GM12878 (cell line): ENCODE measurements at regions not wholly inside any gene's neighbourhood (a gene's known extent, or its start where the extent isn't known, plus 50 kb on each side); places are given as distances from the start of the nearest gene placed in this dataset.

Source experiments
- ATAC-seq: fragments of 200-7000 bp; cut with Tn5 transposase; 3 replicates; pipeline ENCODE4 v1.9.1; 2020; ENCODE audit warnings: mild to moderate bottlenecking, moderate library complexity
- BruUV-seq: library from RNA; stranded (reverse); fragments of 400-500 nt; replicated peaks from 2 replicates; lab custom pipeline; 2021; lab: Mats Ljungman, UMichigan
- CTCF ChIA-PET: fragments of 300-600 bp; sonication (Branson Sonifier 250); formaldehyde crosslinking; extraction: SDS; loops from one replicate; lab custom pipeline; 2021; ENCODE audit warnings: inconsistent platforms; lab: Yijun Ruan, JAX
- POLR2A ChIA-PET: fragments of 350-600 bp; formaldehyde crosslinking; extraction: SDS; loops from one replicate; lab custom pipeline; 2021; ENCODE audit warnings: inconsistent platforms; lab: Charles Lee
- RAD21 ChIA-PET: fragments of 300-600 bp; sonication (Branson Sonifier 250); formaldehyde crosslinking; loops from one replicate; lab custom pipeline; 2023; ENCODE audit warnings: antibody characterized with exemption; ENCODE audit not compliant: unreplicated experiment; lab: Charles Lee
- SMC1A ChIA-PET: fragments of 300-600 bp; sonication (Branson Sonifier 250); formaldehyde crosslinking; loops from one replicate; lab custom pipeline; 2023; ENCODE audit not compliant: unreplicated experiment, uncharacterized antibody; lab: Charles Lee
- DNase-seq: peaks from one replicate; pipeline ENCODE4 v3.0.0-alpha.2; 2011; ENCODE audit warnings: low read depth, low spot score
- FAIRE-seq: peaks from 3 replicates; lab custom pipeline; 2011; peaks lifted over from hg19 to GRCh38; lab: Jason Lieb, UNC
- H2AFZ ChIP-seq: 2 replicates; pipeline ENCODE4 v1.6.0; 2011; ENCODE audit warnings: low read depth, low read length, control low read depth; ENCODE audit not compliant: control insufficient read depth
- H3K27ac ChIP-seq: 2 replicates; pipeline ENCODE4 v1.5.1; 2011; ENCODE audit warnings: control low read depth; ENCODE audit not compliant: control insufficient read depth, insufficient read depth
- H3K27me3 ChIP-seq, 2 experiments: replicated peaks in 1 of 2; 2 replicates each; pipeline versions ENCODE4 v1.6.0 to v1.6.1; 2011; ENCODE audit warnings: low read length in 1 of 2; ENCODE audit not compliant: control insufficient read depth in 2 of 2, insufficient read depth in 2 of 2
- H3K36me3 ChIP-seq, 2 experiments: 2 replicates each; pipeline ENCODE4 v1.5.1; 2011; ENCODE audit warnings: low read length in 1 of 2; ENCODE audit not compliant: control insufficient read depth in 2 of 2, insufficient read depth in 2 of 2
- H3K4me1 ChIP-seq: 2 replicates; pipeline ENCODE4 v1.6.1; 2011; ENCODE audit warnings: mild to moderate bottlenecking, low read length, moderate library complexity, mixed read lengths; ENCODE audit not compliant: control insufficient read depth, insufficient read depth
- H3K4me2 ChIP-seq: 2 replicates; pipeline ENCODE4 v1.6.0; 2011; ENCODE audit warnings: control low read depth; ENCODE audit not compliant: control insufficient read depth, insufficient read depth
- H3K4me3 ChIP-seq: fragments of 200-600 bp; sonication (generic); 2 replicates; pipeline ENCODE4 v1.5.1; 2016
- H3K79me2 ChIP-seq: 2 replicates; pipeline ENCODE4 v1.6.0; 2011; ENCODE audit warnings: low read length; ENCODE audit not compliant: control insufficient read depth, insufficient read depth
- H3K9ac ChIP-seq: 2 replicates; pipeline ENCODE4 v1.8.0; 2011; ENCODE audit warnings: low read length, control low read depth, mixed read lengths; ENCODE audit not compliant: control insufficient read depth, insufficient read depth
- H3K9me3 ChIP-seq: replicated peaks from 3 replicates; pipeline ENCODE4 v1.5.1; 2011; ENCODE audit warnings: mild to moderate bottlenecking, low read length; ENCODE audit not compliant: control insufficient read depth, insufficient read depth
- H4K20me1 ChIP-seq: 2 replicates; pipeline ENCODE4 v1.6.0; 2011; ENCODE audit not compliant: control insufficient read depth, insufficient read depth
- SRF ChIP-seq, 2 experiments: IDR thresholded peaks; 2 replicates each; pipeline ENCODE4 v1.6.1; 2011; ENCODE audit warnings: low read depth in 2 of 2, low read length in 2 of 2, mild to moderate bottlenecking in 1 of 2, moderate library complexity in 1 of 2
- in situ Hi-C: fragments of 300-500 bp; cut with MboI; formaldehyde crosslinking; loops from 9 replicates; pipeline ENCODE4 v1.14.3; 2018; ENCODE audit warnings: mixed read lengths
- intact Hi-C: fragments of 100-400 bp; cut with micrococcal nuclease; formaldehyde crosslinking; loops from one replicate; pipeline ENCODE4 v1.14.2; 2022; ENCODE audit not compliant: unreplicated experiment
- TF ChIP-seq, protein P1 (sequence below): IDR thresholded peaks from 2 replicates; pipeline ENCODE4 v1.6.1; 2011; ENCODE audit warnings: low read depth, low read length, improper control_type of control experiment, borderline replicate concordance
- TF ChIP-seq, protein P2 (sequence below): IDR thresholded peaks from 2 replicates; pipeline ENCODE4 v1.6.1; 2012; ENCODE audit warnings: improper control_type of control experiment, low read depth, low read length; ENCODE audit not compliant: insufficient replicate concordance

DNA sequence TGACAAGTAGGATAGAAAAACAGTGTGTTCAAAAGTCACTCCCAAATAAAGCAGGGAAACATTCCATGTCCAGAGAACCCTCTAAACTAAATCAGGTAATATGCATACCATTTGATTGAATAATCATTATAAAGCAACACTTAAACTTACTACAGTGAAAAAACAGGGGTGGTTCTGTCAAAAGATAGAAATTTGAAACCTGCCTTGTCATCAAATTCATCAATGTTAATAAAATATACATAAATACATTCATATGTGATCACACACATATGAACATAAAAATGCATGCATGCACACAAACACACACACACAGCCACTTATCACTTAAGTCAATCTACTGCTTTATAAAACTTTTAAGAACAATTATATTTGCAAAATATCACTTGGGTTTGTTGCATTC lies 485.8 kb upstream of the TECRL start:
- ChIA-PET POLR2A (no interaction called here), SMC1A (no interaction called here), RAD21 (no interaction called here), CTCF (no interaction called here)
- Histone ChIP-seq H2AFZ (no peak overlapping the region), H3K4me3 (no peak overlapping the region), H3K27me3 (no peaks in the 10 kb centered on the region), H3K9me3 (no peaks in the 10 kb centered on the region), H3K4me2 (no peak overlapping the region), H4K20me1 (no peaks in the 10 kb centered on the region), H3K9ac (no peak overlapping the region), H3K36me3 (no peaks in the 10 kb centered on the region), H3K27ac (no peak overlapping the region), H3K79me2 (no peaks in the 10 kb centered on the region), H3K4me1 (no peaks in the 10 kb centered on the region)
- DNase-seq, result no peak
- no peak for ATAC-seq
- TF ChIP-seq, protein P1, sequence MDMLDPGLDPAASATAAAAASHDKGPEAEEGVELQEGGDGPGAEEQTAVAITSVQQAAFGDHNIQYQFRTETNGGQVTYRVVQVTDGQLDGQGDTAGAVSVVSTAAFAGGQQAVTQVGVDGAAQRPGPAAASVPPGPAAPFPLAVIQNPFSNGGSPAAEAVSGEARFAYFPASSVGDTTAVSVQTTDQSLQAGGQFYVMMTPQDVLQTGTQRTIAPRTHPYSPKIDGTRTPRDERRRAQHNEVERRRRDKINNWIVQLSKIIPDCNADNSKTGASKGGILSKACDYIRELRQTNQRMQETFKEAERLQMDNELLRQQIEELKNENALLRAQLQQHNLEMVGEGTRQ, result no peak
- no peak for TF ChIP-seq SRF (IDR thresholded peaks at IDR 0.05; ENCODE audit: low read depth in 2 of 2, low read length in 2 of 2)
- TF ChIP-seq, protein P2, sequence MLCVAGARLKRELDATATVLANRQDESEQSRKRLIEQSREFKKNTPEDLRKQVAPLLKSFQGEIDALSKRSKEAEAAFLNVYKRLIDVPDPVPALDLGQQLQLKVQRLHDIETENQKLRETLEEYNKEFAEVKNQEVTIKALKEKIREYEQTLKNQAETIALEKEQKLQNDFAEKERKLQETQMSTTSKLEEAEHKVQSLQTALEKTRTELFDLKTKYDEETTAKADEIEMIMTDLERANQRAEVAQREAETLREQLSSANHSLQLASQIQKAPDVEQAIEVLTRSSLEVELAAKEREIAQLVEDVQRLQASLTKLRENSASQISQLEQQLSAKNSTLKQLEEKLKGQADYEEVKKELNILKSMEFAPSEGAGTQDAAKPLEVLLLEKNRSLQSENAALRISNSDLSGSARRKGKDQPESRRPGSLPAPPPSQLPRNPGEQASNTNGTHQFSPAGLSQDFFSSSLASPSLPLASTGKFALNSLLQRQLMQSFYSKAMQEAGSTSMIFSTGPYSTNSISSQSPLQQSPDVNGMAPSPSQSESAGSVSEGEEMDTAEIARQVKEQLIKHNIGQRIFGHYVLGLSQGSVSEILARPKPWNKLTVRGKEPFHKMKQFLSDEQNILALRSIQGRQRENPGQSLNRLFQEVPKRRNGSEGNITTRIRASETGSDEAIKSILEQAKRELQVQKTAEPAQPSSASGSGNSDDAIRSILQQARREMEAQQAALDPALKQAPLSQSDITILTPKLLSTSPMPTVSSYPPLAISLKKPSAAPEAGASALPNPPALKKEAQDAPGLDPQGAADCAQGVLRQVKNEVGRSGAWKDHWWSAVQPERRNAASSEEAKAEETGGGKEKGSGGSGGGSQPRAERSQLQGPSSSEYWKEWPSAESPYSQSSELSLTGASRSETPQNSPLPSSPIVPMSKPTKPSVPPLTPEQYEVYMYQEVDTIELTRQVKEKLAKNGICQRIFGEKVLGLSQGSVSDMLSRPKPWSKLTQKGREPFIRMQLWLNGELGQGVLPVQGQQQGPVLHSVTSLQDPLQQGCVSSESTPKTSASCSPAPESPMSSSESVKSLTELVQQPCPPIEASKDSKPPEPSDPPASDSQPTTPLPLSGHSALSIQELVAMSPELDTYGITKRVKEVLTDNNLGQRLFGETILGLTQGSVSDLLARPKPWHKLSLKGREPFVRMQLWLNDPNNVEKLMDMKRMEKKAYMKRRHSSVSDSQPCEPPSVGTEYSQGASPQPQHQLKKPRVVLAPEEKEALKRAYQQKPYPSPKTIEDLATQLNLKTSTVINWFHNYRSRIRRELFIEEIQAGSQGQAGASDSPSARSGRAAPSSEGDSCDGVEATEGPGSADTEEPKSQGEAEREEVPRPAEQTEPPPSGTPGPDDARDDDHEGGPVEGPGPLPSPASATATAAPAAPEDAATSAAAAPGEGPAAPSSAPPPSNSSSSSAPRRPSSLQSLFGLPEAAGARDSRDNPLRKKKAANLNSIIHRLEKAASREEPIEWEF, result no peak
- BruUV-seq, result no TSS peak
- no peak for FAIRE-seq
- intact Hi-C loops (no loop called here), in situ Hi-C loops (no loop called here)
